ENCODE measurements at regions not wholly inside any gene's neighbourhood (a gene's known extent, or its start where the extent isn't known, plus 50 kb on each side); places are given as distances from the start of the nearest gene placed in this dataset.

GRCh38 chr7:46133751-46134150 is 212.7 kb upstream of the IGFBP3 start:
- H3K4me1 ChIP-seq: no peaks in the 10 kb centered on the region
- no peak for TF ChIP-seq CTCF (IDR thresholded peaks at IDR 0.05)
- no peak for TF ChIP-seq EP300 (IDR thresholded peaks at IDR 0.05)
- TF ChIP-seq POLR2A (IDR thresholded peaks at IDR 0.05): no peak
- H3K27me3 ChIP-seq: no peaks in the 10 kb centered on the region
- H3K27ac ChIP-seq: no peak overlapping the region
- 89 to 91% methylated on average over 3 of the region's 3 CpGs for WGBS, 2 donors
- H3K9me3 ChIP-seq: no peaks in the 10 kb centered on the region
- no peaks in the 10 kb centered on the region for H3K36me3 ChIP-seq
- no peak for DNase-seq (ENCODE audit: low spot score in 2 of 2)
- H3K4me3 ChIP-seq: no peak overlapping the region

- no peaks in the 10 kb centered on the region for H3K36me3 ChIP-seq
Measured at GRCh38 chr7:46133072-46133471, 212.0 kb upstream of the IGFBP3 start.

GRCh38 chr7:46131916-46132795 is 211.1 kb upstream of the IGFBP3 start:
- no peak overlapping the region for H3K27ac ChIP-seq
- no peaks in the 10 kb centered on the region for H3K27me3 ChIP-seq
- no peak overlapping the region for H3K4me3 ChIP-seq
- TF ChIP-seq POLR2A (IDR thresholded peaks at IDR 0.05) (no peak), CTCF (IDR thresholded peaks at IDR 0.05) (no peak), EP300 (IDR thresholded peaks at IDR 0.05) (no peak)
- H3K4me1 ChIP-seq: no peaks in the 10 kb centered on the region
- no peaks in the 10 kb centered on the region for H3K36me3 ChIP-seq
- no peak for DNase-seq (ENCODE audit: low spot score in 2 of 2)
- no peaks in the 10 kb centered on the region for H3K9me3 ChIP-seq
- 72 to 74% methylated on average over 8 of the region's 8 CpGs for WGBS, 2 donors

More at GRCh38 chr7:46133072-46133471, 212.0 kb upstream of the IGFBP3 start:
- DNase-seq (ENCODE audit: low spot score in 2 of 2): no peak
- Histone ChIP-seq H3K27me3 (no peaks in the 10 kb centered on the region), H3K9me3 (no peaks in the 10 kb centered on the region), H3K27ac (no peak overlapping the region), H3K4me3 (no peak overlapping the region), H3K4me1 (no peaks in the 10 kb centered on the region)
- 79 to 83% methylated on average over 6 of the region's 6 CpGs for WGBS, 2 donors
- TF ChIP-seq EP300 (IDR thresholded peaks at IDR 0.05): no peak
- TF ChIP-seq POLR2A (IDR thresholded peaks at IDR 0.05): no peak
- TF ChIP-seq CTCF (IDR thresholded peaks at IDR 0.05): no peak

GRCh38 chr7:46129831-46130230 is 208.8 kb upstream of the IGFBP3 start:
- no peaks in the 10 kb centered on the region for H3K27me3 ChIP-seq
- no peaks in the 10 kb centered on the region for H3K36me3 ChIP-seq
- H3K4me3 ChIP-seq: no peak overlapping the region
- H3K4me1 ChIP-seq: no peaks in the 10 kb centered on the region
- H3K27ac ChIP-seq: no peak overlapping the region
- no peak for DNase-seq (ENCODE audit: low spot score in 2 of 2)
- H3K9me3 ChIP-seq: no peaks in the 10 kb centered on the region
- WGBS, 2 donors: 80 to 87% methylated on average over 4 of the region's 4 CpGs
- TF ChIP-seq POLR2A (IDR thresholded peaks at IDR 0.05) (no peak), EP300 (IDR thresholded peaks at IDR 0.05) (no peak), CTCF (IDR thresholded peaks at IDR 0.05) (no peak)

GRCh38 chr7:46127814-46128213 is 206.7 kb upstream of the IGFBP3 start:
- H3K27me3 ChIP-seq: no peaks in the 10 kb centered on the region
- 58 to 60% methylated on average over 2 of the region's 2 CpGs for WGBS, 2 donors
- H3K36me3 ChIP-seq: no peaks in the 10 kb centered on the region
- H3K4me3 ChIP-seq: no peak overlapping the region
- H3K9me3 ChIP-seq: no peaks in the 10 kb centered on the region
- DNase-seq (ENCODE audit: low spot score in 2 of 2): no peak
- no peak overlapping the region for H3K27ac ChIP-seq
- H3K4me1 ChIP-seq: no peaks in the 10 kb centered on the region
- no peak for TF ChIP-seq EP300 (IDR thresholded peaks at IDR 0.05)
- no peak for TF ChIP-seq CTCF (IDR thresholded peaks at IDR 0.05)
